NB4 (cell line): ENCODE measurements at regions not wholly inside any gene's neighbourhood (a gene's known extent, or its start where the extent isn't known, plus 50 kb on each side); places are given as distances from the start of the nearest gene placed in this dataset.

ENCODE experiments used
- DNase-seq: peaks from one replicate; pipeline ENCODE4 v3.0.0; 2010; ENCODE audit warnings: low read depth
- H3K4me3 ChIP-seq: one replicate; pipeline ENCODE4 v1.5.1; 2011; ENCODE audit warnings: mild to moderate bottlenecking, low read depth, low read length, moderate library complexity
- MYC ChIP-seq: IDR thresholded peaks from 2 replicates; pipeline ENCODE4 v1.6.1; 2011; ENCODE audit warnings: low read depth, low read length
- POLR2A ChIP-seq: IDR thresholded peaks from 2 replicates; pipeline ENCODE4 v1.6.1; 2011; ENCODE audit warnings: mild to moderate bottlenecking; ENCODE audit not compliant: insufficient read length; ENCODE audit errors: extremely low read depth
- TF ChIP-seq, protein P1 (sequence below): IDR thresholded peaks from one replicate; pipeline ENCODE4 v1.5.1; 2012; ENCODE audit warnings: low read depth, low read length
- TF ChIP-seq, protein P2 (sequence below): IDR thresholded peaks from 2 replicates; pipeline ENCODE4 v1.6.1; 2011; ENCODE audit warnings: low read depth, low read length

DNA sequence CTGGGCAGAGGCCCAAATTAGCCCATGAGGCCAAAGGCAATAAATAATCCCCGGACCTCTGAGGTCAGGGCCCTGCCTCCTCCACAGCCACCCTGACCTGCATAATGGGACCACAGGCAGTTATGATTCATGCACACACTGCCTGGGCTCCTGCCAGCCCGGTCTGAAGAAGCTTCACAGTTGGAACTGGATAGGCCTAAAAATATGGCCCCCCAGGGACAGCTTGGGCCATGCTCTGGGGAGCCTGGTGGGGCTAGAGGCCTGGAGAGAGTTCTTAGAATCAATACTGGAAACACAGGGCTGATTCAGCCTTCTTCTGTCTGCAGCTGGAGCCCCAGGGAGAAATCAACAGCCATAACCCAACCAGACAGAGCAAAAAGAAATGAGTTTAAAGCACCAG lies 112.8 kb upstream of the CADM1 start:
- DNase-seq: peak; percentile 86
- no peak overlapping the region for H3K4me3 ChIP-seq
- TF ChIP-seq, protein P1, sequence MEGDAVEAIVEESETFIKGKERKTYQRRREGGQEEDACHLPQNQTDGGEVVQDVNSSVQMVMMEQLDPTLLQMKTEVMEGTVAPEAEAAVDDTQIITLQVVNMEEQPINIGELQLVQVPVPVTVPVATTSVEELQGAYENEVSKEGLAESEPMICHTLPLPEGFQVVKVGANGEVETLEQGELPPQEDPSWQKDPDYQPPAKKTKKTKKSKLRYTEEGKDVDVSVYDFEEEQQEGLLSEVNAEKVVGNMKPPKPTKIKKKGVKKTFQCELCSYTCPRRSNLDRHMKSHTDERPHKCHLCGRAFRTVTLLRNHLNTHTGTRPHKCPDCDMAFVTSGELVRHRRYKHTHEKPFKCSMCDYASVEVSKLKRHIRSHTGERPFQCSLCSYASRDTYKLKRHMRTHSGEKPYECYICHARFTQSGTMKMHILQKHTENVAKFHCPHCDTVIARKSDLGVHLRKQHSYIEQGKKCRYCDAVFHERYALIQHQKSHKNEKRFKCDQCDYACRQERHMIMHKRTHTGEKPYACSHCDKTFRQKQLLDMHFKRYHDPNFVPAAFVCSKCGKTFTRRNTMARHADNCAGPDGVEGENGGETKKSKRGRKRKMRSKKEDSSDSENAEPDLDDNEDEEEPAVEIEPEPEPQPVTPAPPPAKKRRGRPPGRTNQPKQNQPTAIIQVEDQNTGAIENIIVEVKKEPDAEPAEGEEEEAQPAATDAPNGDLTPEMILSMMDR: no peak
- TF ChIP-seq POLR2A: no peak
- TF ChIP-seq, protein P2, sequence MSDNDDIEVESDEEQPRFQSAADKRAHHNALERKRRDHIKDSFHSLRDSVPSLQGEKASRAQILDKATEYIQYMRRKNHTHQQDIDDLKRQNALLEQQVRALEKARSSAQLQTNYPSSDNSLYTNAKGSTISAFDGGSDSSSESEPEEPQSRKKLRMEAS: no peak
- no peak for TF ChIP-seq MYC

DNA sequence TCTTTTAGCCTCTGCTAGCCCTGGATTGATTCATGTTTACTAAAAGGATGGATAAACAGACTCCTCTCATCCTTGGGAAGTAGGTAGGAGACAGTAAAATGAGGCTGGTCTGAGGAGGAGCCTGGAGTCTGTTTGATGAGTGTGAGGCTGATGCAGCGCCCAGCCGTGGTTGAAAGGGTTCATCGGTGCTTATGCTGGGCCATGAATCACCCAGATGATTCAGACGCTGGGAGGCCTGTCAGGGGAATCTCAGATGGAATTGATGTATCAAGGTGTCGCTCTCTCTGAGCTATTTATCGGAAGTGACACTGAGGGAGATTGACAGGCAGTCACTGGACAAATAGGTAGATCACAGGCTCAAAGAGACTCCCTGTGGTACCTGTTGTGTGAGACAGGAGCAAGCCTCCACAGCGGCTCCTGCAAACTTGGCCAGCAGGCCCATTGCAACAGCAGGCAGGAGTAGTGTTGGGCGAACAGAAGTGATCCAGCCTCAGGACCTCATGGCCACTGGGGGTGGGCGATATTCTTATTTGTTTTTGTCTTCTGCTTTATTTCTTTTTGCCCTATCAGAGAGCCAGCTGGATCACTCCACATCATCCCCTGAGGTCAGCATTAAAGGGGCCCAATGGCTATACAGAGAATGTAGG lies 109.9 kb upstream of the CADM1 start:
- no peak for DNase-seq
- TF ChIP-seq MYC: no peak
- no peak for TF ChIP-seq POLR2A
- TF ChIP-seq, protein P1: no peak
- TF ChIP-seq, protein P2: no peak
- H3K4me3 ChIP-seq: no peak overlapping the region

DNA sequence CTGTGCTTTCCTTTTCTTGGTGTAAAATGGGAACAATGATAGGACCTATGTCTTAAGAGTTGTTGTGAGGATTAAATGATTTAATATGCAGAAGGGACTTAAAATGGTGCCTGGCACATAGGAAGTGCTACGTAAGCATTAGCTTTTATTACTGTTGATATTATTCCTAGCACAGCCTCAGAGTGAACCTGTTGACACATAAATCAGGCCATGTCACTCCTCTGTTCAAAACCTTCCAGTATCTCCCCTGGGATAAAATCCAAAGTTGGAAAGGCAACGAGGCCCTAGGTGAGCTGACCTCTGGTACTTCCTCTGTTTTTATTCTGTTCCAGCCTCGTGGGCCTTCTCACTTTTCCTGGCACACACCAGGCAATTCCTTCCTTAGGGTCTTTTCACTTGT lies 108.8 kb upstream of the CADM1 start:
- DNase-seq: no peak
- TF ChIP-seq, protein P2: no peak
- TF ChIP-seq MYC (no peak), POLR2A (no peak)
- TF ChIP-seq, protein P1: no peak
- H3K4me3 ChIP-seq: no peak overlapping the region

DNA sequence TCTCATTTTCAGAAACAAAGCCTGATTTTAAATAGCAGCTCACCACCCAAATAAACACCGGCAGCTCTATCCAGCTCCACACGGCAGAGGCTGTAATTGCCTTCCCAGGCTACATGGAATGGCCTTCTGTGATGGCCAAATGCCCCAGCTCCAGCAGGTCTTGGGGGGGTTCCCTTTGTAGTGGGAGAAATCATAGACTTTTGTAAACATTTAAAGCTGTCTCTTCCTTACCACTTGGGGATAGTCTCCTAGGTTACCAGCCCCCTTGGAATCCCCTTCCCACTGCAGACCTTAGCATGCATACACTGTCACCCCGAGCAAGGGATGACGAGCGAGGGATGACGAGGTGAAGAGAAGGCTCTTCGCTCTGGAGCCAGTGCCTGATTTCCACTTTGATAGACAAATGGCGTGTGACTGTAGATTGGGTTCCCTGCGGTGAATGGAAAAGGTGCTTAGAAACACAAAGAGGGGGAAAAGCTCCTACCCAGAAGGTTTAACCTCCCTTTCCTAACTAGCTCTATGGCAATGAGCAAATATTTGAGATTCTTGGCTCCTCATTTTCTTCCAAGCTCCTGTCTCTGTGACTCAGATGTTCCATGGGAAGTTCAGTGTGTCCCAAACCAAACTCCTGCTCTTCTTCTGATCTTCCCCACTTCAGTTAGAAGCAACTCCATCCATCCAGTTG lies 108.0 kb upstream of the CADM1 start:
- no peak overlapping the region for H3K4me3 ChIP-seq
- TF ChIP-seq, protein P2: no peak
- TF ChIP-seq POLR2A: no peak
- TF ChIP-seq MYC: no peak
- TF ChIP-seq, protein P1: no peak
- DNase-seq: no peak

DNA sequence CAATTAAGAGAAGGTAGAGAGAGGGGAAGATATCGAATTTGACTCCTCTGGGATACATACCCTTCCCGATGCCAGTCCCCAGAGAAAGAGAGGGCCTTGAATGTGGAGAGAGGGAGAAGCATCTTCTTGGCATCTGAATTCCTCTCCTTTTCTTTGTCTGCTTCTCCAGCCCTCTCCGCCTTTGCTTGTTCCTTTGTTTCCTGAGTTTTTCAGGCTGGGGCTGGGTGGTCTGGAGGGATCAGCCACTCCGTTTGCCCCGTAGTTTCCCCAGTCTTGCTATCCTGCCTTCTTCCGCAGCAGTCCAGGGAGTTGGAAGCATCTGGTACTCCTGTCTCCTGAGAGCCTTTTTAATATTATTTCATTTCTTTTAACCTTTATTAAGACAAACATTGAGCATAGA lies 107.1 kb upstream of the CADM1 start:
- no peak overlapping the region for H3K4me3 ChIP-seq
- no peak for DNase-seq
- TF ChIP-seq, protein P1: no peak
- TF ChIP-seq MYC (no peak), POLR2A (no peak)
- TF ChIP-seq, protein P2: no peak
